Tibial nerve (tissue), 4 donors: ENCODE measurements at regions not wholly inside any gene's neighbourhood (a gene's known extent, or its start where the extent isn't known, plus 50 kb on each side); places are given as distances from the start of the nearest gene placed in this dataset.
"Not testable (repeated sequence)": the region's sequence is repeated elsewhere in the genome, so short reads cannot be mapped to it uniquely, and the experiment has no call there.

Experiments
- DNase-seq, 2 donors: peaks; one replicate each; pipeline ENCODE4 v3.0.0-alpha.2; 2019; ENCODE audit warnings: low spot score in 2 of 2
- H3K27ac ChIP-seq, 4 donors: fragments of 200-600 bp; sonication (generic) in 3 of 4; one replicate each; pipeline ENCODE4 v1.5.1; 2017 to 2019; ENCODE audit warnings: mild to moderate bottlenecking in 1 of 4
- H3K27me3 ChIP-seq, 2 donors: fragments of 200-600 bp; sonication (generic) in 1 of 2; one replicate each; pipeline versions ENCODE4 v1.5.1 to v1.6.0; 2017 to 2019
- H3K36me3 ChIP-seq, 3 donors: fragments of 200-600 bp; sonication (generic); one replicate each; pipeline ENCODE4 v1.5.1; 2018 to 2019
- H3K4me1 ChIP-seq, 4 donors: fragments of 200-600 bp; sonication (generic) in 3 of 4; one replicate each; pipeline ENCODE4 v1.5.1; 2017 to 2019
- H3K4me3 ChIP-seq, 4 donors: fragments of 200-600 bp; sonication (generic) in 3 of 4; one replicate each; pipeline ENCODE4 v1.5.1; 2017 to 2019; ENCODE audit warnings: mild to moderate bottlenecking in 1 of 4, moderate library complexity in 1 of 4
- H3K9me3 ChIP-seq, 4 donors: fragments of 200-600 bp; sonication (generic) in 3 of 4; one replicate each; pipeline ENCODE4 v1.5.1; 2017 to 2019
- EP300 ChIP-seq, 2 donors: sonication (generic); formaldehyde crosslinking; IDR thresholded peaks; one replicate each; pipeline ENCODE4 v1.6.1; 2017; ENCODE audit warnings: antibody characterized with exemption in 2 of 2, mild to moderate bottlenecking in 1 of 2
- POLR2A ChIP-seq, 2 donors: fragments of 450-650 bp; IDR thresholded peaks; one replicate each; pipeline ENCODE4 v1.6.1; 2017; ENCODE audit warnings: antibody characterized with exemption in 2 of 2, mild to moderate bottlenecking in 2 of 2, moderate library complexity in 2 of 2
- WGBS, 2 donors: methylation state at CpG; one replicate each; pipeline ENCODE4 v1.1.5; 2018; 5-methylcytosine and 5-hydroxymethylcytosine counted together
- TF ChIP-seq, protein P1 (sequence below), 5 experiments: fragments of 200-600 bp in 3 of 5; fragments of 450-650 bp in 2 of 5; sonication (generic) in 3 of 5; IDR thresholded peaks; one replicate each; pipeline ENCODE4 v1.5.1; 2016 to 2019; ENCODE audit warnings: antibody characterized with exemption in 5 of 5, mild to moderate bottlenecking in 3 of 5, moderate library complexity in 2 of 5

DNA sequence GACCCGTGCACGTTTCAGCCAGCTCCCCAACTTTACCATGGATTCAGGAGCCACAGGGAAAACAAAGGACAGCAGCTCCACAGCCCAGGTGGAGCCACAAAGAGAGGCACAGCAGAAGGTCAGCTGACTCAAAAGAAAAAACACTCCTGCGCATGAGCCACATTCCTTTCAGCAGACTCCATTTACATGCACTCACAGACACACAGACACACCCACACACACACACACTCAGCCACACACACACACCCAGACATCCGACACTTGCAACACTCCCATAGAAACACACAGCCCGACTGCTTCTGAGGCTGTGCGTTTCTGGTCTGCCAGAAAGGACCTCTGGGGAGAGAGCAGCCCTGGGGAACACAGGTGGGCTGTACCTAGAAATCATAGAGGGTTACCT, 2335.5 kb downstream of the TP53TG3F start:
- TF ChIP-seq, protein P1, sequence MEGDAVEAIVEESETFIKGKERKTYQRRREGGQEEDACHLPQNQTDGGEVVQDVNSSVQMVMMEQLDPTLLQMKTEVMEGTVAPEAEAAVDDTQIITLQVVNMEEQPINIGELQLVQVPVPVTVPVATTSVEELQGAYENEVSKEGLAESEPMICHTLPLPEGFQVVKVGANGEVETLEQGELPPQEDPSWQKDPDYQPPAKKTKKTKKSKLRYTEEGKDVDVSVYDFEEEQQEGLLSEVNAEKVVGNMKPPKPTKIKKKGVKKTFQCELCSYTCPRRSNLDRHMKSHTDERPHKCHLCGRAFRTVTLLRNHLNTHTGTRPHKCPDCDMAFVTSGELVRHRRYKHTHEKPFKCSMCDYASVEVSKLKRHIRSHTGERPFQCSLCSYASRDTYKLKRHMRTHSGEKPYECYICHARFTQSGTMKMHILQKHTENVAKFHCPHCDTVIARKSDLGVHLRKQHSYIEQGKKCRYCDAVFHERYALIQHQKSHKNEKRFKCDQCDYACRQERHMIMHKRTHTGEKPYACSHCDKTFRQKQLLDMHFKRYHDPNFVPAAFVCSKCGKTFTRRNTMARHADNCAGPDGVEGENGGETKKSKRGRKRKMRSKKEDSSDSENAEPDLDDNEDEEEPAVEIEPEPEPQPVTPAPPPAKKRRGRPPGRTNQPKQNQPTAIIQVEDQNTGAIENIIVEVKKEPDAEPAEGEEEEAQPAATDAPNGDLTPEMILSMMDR (IDR thresholded peaks at IDR 0.05), result no peak
- no peak for TF ChIP-seq EP300 (IDR thresholded peaks at IDR 0.05)
- no peak for TF ChIP-seq POLR2A (IDR thresholded peaks at IDR 0.05)
- DNase-seq, result no peak
- Histone ChIP-seq H3K9me3 (peaks cover 0 to 32% (median 0%) of the 10 kb centered on the region in 4 donors), H3K27me3 (no peaks in the 10 kb centered on the region), H3K4me3 (no peak overlapping the region), H3K4me1 (no peaks in the 10 kb centered on the region), H3K27ac (no peak overlapping the region), H3K36me3 (no peaks in the 10 kb centered on the region)
- WGBS, 2 donors, result 64 to 70% methylated on average over 6 of the region's 6 CpGs

DNA sequence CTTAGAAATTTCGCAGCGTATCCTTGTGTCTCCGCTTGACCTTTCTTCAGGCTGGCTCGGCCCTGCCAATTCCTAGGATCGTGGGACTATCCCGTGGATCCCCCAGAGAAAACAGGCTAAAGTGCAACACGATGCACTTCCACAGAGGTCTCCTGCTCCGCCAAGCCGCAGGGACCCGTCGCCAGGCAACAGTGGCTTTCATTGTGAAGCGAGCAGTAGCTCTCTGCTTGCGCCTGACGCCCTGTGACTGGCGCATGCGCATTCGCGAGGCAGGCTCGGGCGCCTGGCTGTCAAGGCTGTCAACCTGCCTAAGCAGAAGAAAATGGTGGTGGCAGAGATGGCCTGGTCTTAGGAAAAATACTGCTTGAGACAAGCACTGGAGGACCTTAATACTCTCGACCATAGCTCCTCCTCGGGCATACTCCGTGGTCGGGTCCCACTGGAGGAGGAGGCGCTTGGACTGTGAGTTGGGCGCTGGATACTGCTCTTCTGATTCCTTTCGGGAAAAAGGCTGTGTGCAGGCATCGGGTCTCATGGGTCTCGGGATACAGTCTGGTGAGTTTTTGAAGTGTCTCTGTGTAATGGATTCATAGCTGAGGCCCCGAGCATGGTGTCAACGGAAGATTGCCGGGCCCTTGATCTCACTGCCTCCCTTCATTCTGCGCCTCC, 2336.1 kb downstream of the TP53TG3F start:
- Histone ChIP-seq H3K4me3 (no peak overlapping the region), H3K27ac (no peak overlapping the region), H3K36me3 (no peaks in the 10 kb centered on the region), H3K4me1 (no peaks in the 10 kb centered on the region), H3K9me3 (peaks cover 0 to 33% (median 0%) of the 10 kb centered on the region in 4 donors), H3K27me3 (no peaks in the 10 kb centered on the region)
- TF ChIP-seq POLR2A (IDR thresholded peaks at IDR 0.05) (no peak), EP300 (IDR thresholded peaks at IDR 0.05) (no peak)
- TF ChIP-seq, protein P1 (IDR thresholded peaks at IDR 0.05), result no peak
- no peak for DNase-seq
- WGBS, 2 donors, result 72 to 76% methylated on average over 33 of the region's 33 CpGs

DNA sequence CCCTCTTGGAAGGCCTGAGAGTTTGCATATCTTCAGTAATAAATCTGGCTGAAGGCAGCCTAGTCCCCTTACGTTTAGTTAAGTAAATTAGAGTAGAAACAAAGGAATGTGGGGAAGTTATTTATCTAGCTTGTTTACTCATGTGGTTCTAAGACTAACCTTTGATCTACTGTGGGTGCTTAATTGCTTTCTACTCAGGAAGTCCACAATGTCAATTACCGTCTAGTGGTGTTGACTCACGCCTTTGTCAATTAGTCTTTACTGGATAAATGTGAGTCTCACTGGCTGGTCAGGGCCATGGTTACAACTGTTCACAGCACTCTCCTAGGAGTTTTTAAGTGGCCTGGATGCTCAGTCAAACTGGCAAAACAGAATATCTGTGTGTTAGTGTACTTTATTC, 2338.4 kb downstream of the TP53TG3F start:
- no peaks in the 10 kb centered on the region for H3K4me1 ChIP-seq
- 70 to 76% methylated on average over 3 of the region's 3 CpGs for WGBS, 2 donors
- DNase-seq, result no peak
- no peak overlapping the region for H3K4me3 ChIP-seq
- no peak overlapping the region for H3K27ac ChIP-seq
- TF ChIP-seq POLR2A (IDR thresholded peaks at IDR 0.05), result no peak
- peaks cover 0 to 20% (median 0%) of the 10 kb centered on the region in 4 donors for H3K9me3 ChIP-seq
- no peaks in the 10 kb centered on the region for H3K36me3 ChIP-seq
- no peaks in the 10 kb centered on the region for H3K27me3 ChIP-seq

DNA sequence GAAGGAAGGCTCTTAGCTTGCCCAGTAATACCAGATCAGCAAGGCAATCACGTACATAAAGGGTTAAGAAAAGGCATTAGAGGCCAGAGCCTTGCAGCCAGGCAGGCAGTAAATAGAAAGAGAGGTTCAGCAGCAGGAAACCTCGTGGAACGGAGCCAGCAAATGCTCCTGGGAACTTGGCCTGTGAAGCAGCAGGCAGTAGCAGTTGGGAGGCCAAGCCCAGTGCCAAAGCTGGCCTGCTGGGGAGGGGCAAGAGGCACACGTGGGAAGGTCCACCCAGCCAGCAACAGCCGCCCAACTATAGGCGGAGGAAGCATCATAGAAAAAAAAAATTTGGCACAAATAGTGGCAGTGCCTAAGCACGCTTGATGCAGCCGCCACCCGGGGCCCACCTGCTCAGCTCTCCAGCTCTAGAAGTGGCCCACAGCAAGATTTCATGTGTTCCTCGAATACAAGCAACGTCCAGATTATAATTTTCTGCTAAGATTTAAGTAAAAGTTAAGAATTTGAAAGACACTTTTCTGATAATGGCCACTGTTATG, 2339.5 kb downstream of the TP53TG3F start:
- DNase-seq, result no peak
- H3K27me3 ChIP-seq, result no peaks in the 10 kb centered on the region
- H3K4me1 ChIP-seq, result no peaks in the 10 kb centered on the region
- H3K9me3 ChIP-seq, result peaks cover 0 to 16% (median 0%) of the 10 kb centered on the region in 4 donors
- TF ChIP-seq EP300 (IDR thresholded peaks at IDR 0.05) (no peak), POLR2A (IDR thresholded peaks at IDR 0.05) (no peak)
- TF ChIP-seq, protein P1 (IDR thresholded peaks at IDR 0.05), result no peak
- no peak overlapping the region for H3K4me3 ChIP-seq
- WGBS, 2 donors, result 58 to 59% methylated on average over 11 of the region's 11 CpGs
- no peak overlapping the region for H3K27ac ChIP-seq
- no peaks in the 10 kb centered on the region for H3K36me3 ChIP-seq

DNA sequence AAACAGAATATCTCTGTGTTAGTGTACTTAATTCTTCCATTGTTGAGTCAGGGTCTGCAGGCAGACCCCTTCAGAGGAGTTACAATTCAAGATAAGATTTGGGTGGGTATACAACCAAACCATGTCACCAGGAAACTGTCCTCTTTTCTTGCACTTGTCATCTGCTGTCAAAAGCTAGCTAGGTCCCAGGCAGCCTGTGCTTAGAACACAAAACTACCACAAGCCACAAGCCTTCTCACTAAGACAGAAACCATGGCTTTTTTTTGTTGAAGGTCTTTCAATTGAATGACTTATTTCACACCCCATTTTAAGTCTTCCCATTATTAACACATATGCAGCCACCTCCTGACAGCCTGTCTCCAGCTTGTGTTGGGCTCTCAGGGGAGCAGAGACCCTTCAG, 2345.1 kb downstream of the TP53TG3F start:
- not testable (repeated sequence) for H3K27ac ChIP-seq, H3K36me3 ChIP-seq, H3K4me3 ChIP-seq, H3K4me1 ChIP-seq, H3K27me3 ChIP-seq, DNase-seq, H3K9me3 ChIP-seq

DNA sequence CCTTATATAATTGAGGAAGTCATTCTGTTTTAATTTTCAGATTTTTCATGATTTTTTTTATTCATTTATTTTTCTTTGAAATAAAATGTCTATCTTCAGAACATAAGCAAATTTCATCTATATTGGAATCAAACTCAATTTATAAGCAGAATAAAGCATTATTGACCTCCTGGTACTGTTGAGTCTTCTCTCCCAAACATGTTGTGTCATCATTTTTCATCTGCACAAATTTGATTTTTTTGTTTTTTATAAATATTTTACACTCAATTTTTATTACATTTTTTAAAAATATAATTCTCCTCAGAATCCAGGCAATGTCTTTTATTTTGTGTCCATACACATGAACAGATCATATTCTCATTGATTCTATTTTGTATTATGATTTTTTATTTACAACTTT, 2363.9 kb downstream of the TP53TG3F start:
- TF ChIP-seq, protein P1 (IDR thresholded peaks at IDR 0.05), result no peak
- TF ChIP-seq POLR2A (IDR thresholded peaks at IDR 0.05) (no peak), EP300 (IDR thresholded peaks at IDR 0.05) (no peak)
- no peak overlapping the region for H3K27ac ChIP-seq
- no peaks in the 10 kb centered on the region for H3K27me3 ChIP-seq
- H3K4me3 ChIP-seq, result no peak overlapping the region
- H3K36me3 ChIP-seq, result no peaks in the 10 kb centered on the region
- H3K4me1 ChIP-seq, result no peaks in the 10 kb centered on the region
- DNase-seq, result no peak
- H3K9me3 ChIP-seq, result peaks cover 0 to 18% (median 0%) of the 10 kb centered on the region in 4 donors
